ENCODE measurements at regions not wholly inside any gene's neighbourhood (a gene's known extent, or its start where the extent isn't known, plus 50 kb on each side); places are given as distances from the start of the nearest gene placed in this dataset.
"Not testable (repeated sequence)": the region's sequence is repeated elsewhere in the genome, so short reads cannot be mapped to it uniquely, and the experiment has no call there.

DNA sequence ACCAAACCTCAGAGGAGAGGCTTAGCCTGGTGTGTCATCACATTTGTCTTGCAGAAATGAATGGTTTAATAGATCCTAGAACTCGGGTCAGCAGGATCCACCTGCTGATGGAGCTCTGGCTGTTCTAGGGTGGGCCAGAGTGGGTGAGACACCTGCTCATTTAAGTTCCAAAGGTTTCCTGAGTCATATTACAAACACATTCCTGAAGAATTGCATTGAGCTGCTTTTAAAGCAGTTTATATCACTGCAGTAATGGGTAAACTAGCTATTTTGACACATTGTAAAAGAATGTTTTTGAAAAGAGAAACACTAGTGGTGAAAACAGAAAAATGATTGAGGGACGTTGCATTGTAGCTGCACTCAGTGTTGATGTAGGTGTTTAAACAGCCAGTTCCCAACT, 175.3 kb upstream of the TCF4 start:
- no peak for DNase-seq

DNA sequence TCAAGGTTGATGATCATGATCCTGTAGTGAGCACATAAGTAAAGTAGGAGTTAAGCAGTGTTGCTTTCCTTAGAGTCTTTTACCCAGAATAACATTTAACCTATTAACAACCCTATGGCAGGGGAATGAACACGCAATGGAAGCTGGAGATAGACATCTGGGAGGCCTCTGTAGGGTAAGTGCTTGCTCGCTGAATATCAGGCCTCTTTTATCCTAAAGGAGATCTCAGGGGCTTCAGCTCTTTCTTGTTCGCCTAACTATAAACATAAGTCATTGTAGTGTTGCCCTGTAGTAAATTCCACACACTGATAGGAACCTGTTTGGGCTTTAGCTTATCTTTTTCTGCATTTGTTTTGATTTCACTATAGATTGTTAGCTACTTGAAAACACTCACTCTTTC, 174.4 kb upstream of the TCF4 start:
- DNase-seq: no peak

DNA sequence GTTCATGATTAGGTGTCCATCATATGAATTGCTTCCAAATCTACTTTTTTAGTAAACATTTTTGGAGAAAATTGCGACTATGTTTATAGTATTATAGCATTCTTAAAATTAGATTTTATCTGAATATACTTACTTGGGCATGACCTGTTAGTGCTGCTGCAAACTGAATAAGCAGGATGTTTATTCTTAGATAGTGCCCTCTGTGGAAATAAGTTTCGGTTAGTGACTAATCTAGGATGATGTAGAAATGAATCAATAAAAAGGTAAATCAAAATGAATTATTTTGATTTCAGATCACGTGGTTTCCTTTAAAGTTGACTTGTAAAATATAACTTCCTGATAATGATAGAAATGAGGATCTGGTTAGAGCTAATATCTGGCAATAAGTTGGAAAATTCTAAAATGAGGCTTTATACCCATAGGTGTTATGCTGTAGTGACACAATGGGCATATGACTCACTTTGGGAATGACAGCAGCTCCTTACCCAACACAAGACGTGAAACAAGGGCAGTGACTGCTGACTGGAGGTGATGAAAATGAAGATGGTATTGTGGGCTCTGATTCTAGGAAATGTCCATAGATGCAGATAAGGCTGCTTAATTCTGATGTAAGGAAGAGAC, 165.8 kb upstream of the TCF4 start:
- DNase-seq: no peak

DNA sequence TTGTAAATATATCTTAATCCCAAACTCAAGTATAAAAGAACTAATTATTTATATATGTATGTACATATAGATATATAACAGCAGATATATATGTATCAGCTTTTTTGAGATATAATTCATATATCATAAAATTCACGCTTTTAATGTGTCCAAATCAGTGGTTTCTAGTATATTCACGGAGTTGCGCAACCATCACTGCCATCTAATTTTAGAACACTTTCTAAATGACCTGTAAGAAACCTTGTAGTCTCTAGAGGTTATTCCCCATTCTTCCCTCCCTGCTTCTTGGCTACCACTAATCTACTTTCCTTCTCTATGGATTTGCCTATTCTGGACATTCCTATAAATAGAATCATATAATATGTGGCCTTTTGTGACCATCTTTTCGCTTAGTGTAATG, 163.5 kb upstream of the TCF4 start:
- DNase-seq: no peak

DNA sequence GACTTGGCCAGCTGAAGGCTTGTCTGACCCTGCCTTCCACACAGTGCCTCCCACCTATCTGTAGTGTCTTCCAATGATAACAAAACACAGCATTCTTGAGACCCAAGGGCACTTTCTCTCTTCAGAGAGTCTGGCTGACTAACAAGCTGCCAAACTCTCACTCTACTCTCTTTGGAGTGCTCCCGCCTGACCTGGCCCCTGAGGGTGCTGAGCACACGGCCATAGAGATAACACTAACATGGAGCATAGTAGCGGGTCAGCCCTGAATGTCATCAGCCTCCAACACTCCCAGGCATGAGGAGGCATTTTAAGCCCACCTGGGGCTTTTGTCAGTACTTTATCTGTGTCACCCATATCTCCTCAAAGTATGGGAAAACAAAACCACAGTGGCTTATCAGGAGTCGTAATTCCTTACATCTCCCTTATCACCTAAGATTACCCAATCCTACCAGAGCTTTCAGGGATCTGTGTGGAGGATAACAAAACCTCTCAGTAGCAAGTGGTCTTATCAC, 160.3 kb upstream of the TCF4 start:
- DNase-seq: no peak

DNA sequence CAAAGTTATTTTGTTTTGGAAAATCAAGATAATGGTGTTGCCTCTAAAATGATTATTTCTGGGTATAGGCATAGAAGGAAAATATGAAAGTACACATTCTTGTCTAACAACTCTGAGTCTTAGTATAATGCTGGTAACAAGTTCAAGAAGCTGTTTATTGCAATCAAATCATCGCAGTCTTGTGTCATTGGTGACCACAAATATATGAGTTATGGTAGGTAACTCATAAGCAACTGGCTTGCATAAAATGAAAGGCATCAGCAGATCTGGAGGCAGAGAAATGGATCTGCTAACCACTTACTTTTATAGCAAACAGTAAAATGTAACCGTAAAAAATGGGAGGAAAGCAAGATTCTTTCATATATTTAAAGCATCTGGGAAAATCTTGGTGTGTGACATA, 156.2 kb upstream of the TCF4 start:
- DNase-seq: no peak

DNA sequence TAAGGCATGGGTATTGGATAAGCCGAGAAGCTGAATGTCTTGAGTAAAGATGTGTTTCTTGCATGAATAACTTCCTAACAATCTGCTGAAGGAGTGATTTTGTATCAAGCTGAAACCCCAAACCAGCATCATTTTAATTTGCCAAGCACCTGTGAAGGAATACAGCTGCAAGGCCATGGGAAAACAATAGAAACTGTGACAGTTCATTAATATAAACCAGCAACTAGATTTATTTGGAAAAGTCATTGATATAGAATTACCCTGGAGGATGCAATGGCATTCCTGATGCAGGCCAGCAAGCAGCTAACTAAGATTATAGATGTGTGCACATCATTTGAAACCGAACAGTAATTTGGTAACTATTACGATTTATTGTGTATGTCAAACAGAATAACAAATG, 155.7 kb upstream of the TCF4 start:
- DNase-seq: no peak

DNA sequence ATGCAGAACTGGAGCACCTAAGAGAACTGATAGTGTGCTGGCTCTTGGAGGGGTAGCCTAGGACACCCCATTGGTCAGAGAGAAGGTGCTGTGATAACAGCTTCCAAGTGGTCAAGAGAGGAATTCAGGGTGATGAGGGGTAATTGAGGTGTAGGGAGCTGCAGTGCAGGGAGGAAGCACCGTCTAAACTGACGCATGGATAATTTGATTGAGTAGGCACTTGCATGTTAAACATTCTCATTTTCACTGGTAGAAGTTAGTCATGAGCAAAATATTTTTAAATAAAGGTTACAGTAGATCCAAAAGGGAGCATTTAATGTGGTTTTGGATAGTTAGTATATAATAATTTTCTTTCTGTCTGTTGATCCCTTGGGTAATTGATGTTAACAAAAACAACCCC, 155.1 kb upstream of the TCF4 start:
- DNase-seq: no peak

DNA sequence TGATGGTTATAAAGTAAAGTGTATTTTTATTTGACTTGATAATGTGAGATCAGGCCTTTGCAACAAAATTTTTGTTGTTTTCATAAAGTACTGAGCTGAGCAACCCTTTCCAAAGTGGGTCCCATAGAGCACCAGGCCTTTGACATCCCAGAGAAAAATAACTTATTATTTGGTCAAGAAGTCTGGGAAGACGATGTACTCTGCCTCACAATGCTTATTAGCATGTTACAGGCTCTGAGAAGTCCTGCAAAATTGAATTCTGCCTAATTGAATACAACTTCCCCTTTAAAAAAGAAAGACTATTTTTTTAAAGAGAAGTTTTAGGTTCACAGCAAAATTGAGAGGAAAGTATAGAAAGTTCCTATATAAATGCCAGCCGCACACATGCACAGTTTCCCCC, 151.5 kb upstream of the TCF4 start:
- no peak for DNase-seq

DNA sequence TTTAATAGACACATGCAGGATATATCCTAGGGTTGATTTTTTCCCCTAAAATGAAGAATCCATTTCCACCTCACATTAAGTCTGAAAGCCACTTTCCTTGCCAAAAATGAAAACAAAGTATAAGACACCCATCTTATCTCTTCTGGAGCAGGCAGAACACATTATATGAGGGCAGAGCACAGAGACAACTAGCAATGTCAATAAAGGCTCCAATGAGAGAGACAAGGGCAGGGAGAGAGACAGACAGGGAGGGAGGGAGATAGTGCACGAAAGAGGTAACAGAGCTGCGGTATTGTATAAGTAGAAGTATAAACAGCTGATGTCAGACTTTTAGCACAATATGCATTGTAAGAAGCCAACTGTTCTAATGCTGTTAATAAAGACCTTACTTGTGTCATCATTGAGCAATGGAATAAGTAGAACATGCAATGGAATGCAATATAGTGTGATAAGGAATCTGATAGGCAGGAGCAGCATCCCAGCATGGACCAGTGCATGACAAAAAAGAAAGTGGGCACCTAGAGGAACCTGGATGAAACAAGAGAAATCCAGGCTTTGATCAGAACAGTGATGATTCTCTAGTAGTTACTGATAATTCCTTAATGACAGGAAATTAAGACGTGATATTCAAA, 150.6 kb upstream of the TCF4 start:
- DNase-seq: no peak

DNA sequence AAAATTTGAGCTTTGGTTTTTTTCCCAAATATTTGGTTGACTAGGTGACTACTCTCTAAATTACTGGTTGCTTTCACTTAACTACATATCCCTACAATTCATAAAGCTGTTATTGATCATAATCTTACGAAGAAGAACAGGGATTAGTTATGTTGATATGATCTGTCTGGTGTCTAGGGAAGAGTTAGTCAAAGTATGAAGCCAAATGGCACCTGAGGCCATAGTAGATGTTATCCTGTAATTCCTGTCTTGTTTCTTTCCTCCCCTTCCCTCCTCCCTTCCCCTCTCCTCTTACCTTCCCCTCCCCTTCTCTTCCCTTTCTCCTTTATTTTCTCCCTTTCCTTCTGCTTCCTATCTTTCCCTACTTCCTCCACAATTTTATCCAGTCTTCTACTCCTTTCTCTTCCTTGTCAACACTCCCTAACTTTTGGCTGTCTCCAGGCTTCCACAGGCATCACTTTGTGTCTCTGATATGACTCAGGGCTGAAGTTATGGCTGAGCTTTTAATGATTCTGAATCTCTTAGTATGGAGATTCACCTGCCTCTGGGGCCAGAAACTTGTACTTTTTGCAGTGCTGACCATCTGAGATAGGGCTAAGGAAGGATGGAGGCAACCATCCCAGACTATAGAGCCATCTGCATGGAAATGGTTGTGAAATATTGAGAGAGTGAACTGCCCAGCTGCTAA, 149.9 kb upstream of the TCF4 start:
- no peak for DNase-seq

DNA sequence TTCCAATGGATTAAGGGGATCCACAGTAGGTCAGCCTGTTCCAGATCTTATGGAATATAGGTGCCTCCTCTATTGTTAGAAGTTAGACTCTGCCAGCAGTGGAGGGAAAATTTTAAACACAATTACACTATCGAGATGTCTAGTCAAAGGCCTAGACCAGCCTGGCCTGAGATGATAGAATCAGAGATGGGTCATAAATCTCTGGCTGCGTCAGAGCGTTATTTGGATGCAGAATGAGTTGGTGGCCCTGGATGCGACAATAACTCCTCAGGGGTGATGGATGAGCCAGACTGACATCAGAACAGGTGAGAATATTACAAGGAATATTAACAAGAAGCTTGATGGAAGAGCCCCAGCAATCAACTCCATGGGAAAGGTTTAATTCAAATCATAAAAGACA, 149.3 kb upstream of the TCF4 start:
- DNase-seq: no peak

DNA sequence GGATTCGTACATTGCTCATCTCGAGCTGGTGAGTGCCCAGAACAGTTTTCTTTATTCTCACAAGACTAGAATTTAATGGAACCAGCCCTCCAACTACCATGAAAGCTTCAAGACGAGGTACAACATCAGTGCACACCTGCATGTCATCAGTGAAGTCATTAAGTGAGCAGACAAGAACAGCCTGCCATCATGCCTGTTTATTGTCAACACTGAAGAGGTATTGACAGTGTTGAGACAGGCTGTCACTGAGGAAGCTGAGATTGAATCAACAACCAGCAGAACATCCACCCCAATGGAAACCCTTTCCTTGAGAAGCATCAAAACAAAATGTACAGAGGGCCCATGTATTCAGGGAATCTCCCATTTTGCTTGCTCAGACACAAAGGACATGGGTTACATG, 148.0 kb upstream of the TCF4 start:
- no peak for DNase-seq

DNA sequence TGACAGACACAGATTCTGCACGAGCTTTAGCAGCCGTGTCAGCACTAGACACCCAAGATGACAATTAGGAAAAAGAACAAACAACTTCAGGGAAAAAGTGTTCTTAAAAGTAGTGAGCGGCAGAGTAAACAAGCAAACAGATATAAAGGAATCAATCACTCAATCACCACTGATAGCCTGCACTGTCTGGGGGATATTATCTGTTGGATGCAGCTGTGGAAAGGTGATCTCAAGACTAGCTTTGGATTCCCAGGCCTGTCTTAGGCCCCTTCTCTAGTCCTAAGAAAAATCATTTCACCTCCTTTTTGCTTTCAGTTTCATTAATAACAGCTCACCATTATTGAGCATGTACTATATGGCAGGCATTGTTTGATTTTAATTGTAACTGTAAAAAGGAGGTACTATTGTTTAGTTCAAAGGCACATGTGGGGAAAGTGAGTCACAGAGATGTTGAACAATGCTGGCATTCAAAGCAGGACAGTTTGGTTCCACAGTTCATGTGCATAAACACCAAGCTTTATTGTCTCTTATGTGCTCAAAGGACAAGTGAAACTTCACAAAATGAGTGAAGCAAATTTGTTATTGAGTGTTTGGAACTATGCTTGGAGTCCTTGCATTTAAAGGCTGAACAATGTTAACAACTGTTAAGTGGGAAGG, 147.3 kb upstream of the TCF4 start:
- DNase-seq: no peak

DNA sequence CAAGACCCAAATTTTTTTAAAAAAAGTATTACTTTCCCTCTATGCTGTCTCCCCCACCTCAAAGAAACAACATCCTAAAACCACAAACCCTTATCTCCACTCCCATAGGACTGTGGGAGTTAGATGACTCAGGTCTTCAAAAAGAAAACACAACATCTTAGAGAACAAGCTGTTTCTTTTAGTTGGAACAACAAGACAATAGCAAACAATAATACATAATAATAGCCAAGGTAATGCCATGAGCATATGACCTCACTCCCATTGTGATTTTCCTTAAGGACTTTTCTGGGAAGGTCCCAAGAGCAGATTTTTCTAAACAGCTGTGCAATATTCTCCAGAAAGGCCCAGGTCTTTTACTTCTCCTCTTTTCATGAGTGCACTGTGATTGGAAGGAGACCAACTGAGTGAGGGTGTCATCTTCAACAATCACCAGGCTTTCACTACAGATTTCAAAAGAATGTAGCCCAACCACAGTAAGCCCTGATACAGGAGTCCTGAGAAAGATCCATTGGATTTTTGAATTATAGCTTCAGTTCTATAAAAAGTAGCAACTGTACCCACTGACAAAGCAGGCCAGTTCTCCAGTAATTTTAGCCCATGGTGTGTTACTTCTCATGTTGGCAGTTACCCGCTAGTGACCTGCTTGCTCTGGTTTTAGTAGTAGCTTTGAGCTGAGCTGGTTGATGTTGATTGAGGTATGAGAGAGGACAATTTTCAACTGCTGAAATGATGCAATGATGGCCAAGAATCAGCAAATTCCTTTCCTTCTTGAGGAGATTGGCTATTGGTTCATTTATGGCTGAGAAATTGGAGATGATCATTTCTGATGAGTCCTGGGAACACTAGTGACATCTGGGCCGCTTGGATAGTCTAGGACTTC, 144.5 kb upstream of the TCF4 start:
- DNase-seq: no peak

DNA sequence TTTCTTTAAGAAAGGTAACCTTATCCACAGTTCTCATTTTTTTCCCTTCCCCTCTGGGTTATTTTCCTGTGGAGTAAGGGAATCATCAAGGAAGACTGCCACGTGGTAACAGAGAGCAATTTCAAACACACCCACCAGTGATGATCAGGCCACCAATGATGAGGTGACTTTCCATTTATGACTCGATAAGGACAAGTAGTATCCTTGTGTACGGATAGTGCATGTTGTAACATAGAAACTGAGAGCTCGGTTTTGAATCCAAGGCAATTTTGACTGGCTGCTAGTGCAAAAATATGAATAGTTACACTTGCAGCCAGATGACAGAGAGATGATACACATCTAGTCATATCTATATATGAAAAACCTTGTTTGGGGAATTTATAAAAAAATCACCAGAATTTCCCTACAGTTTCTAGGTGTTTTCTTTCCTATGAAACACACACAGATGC, 143.6 kb upstream of the TCF4 start:
- no peak for DNase-seq

DNA sequence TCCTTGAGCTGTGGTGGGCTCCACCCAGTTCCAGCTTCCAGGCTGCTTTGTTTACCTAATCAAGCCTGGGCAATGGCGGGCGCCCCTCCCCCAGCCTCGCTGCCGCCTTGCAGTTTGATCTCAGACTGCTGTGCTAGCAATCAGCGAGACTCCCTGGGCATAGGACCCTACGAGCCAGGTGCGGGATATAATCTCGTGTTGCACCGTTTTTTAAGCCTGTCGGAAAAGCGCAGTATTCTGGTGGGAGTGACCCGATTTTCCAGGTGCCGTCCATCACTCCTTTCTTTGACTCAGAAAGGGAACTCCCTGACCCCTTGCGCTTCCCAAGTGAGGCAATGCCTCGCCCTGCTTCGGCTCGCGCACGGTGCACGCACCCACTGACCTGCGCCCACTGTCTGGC, 133.0 kb upstream of the TCF4 start:
- DNase-seq: not testable (repeated sequence)

DNA sequence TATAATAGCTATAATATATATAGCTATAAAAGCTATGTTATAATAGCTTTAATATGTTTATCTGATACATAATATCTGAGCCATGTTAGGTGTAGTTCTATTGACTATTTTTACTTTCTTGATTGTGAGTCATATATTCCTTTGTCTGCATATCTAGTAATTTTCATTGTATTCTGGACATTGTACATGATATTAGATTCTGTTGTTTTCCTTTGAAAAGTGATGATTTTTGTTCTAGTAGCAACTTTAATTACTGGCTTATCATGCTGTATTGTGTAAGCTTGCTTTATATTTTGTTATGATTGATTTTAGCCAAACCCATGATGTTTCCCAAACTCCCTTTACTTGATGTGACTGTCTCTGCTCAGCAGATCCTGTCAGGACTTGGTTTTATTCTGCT, 125.7 kb upstream of the TCF4 start:
- DNase-seq: no peak

DNA sequence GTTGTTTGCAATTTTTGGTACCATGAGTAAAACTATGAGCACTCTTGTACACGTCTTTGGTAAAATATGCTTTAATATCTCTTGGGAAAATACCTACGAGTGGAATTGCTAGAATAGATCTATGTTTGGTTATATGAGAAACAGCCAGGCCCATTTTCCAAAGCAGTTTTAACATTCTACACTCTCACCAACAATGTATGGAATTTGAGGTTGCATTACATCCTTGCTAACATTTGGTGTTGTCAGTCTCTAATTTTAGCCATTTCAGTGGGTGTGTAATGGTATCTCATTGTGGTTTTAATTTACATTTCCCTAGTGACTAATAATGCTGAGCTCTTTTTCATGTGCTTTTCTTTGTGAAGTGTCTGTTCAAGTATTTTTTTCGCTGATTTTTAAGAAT, 118.9 kb upstream of the TCF4 start:
- no peak for DNase-seq

DNA sequence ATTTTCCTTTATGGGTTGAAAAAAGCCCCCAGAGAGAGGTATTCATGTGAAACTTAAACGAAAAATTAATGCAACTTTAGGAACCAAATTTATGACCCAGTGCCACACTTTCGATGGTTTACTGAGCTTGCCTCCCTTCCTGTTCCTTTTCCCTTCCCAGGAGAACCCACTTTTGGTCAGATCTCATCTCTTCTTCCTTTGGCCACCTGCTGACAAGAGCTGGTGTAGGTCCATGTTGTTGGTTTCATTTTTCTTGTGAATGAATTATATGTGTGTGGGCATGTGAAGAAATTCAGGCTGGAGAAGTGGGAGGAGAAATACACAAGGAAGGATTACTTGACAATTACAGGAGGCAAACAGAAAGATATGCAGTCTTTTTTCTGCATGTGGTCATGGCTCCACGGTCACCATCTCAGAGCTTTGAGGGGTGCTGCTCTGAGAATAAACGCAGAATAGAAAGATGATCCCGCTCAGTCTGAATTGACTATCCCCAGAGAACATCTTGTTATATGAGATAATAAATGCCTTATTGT, 111.3 kb upstream of the TCF4 start:
- no peak for DNase-seq

DNA sequence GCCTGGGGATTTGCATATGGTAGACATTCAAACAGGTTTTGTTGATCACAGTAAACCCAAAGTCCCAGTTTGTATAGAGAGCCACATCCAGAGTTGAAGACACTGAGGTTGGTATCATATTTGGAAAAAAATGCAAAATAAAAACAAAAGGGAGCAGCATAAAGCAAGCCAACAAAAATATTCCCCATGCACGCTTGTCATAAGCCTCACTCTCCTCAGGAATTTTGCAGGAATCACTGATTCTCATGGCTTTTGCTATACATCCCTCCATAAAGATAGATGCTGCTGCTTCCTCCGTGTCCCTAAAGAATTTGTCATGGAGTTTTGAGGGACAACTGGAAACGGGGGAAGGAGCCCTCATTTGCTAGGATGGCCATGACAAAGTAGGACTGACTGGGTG, 108.8 kb upstream of the TCF4 start:
- DNase-seq: no peak

DNA sequence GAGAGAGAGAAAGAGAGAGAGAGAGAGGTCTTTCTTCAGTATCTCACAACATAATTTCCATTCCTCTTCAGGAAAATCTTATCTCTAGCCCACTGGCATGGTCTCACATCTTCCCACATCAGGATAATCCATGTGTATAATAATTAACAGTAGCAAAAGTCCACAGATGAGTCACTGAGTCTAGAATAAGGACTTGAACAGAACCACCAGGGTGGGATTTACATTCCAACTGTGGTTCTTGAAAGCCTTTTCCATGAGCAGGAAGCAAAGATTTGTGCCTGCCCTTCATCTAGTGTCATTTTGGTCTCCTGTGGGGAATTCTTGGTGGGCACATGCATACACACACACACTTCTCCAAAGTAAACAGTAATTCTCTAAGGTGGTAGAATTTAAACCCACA, 107.1 kb upstream of the TCF4 start:
- DNase-seq: no peak

DNA sequence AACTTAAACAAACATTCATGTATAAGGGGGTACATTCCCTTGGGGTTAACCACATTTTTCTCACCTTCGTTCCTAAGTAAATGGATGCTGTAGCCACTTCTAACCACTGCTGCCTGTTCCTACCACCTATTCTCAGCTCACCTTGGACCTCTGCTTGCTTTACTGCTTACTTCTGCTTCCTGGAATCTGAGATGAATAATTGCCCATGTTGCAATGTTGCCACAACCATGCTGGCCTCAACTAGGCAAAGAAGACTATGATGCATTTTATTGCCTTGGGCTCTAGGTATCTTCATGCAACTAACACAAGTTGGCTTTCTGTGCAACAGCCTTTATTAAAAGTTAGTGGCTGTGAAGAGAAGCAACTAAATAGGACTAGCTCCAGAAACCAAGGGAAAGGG, 106.3 kb upstream of the TCF4 start:
- DNase-seq: no peak
